HepG2 (cell line): ENCODE measurements at regions not wholly inside any gene's neighbourhood (a gene's known extent, or its start where the extent isn't known, plus 50 kb on each side); places are given as distances from the start of the nearest gene placed in this dataset.

ENCODE experiments used
- ATAC-seq: fragments of 200-7000 bp; cut with Tn5 transposase; 3 replicates; pipeline ENCODE4 v1.9.1; 2020; ENCODE audit warnings: mild to moderate bottlenecking, moderate library complexity
- BruUV-seq: library from RNA; stranded (reverse); fragments of 400-500 nt; replicated peaks from 2 replicates; lab custom pipeline; 2021; lab: Mats Ljungman, UMichigan
- CTCF ChIA-PET: fragments of 300-600 bp; formaldehyde crosslinking; extraction: SDS; loops from one replicate; lab custom pipeline; 2021; ENCODE audit warnings: low total read pairs, inconsistent platforms, low intra/inter-chr PET ratio; lab: Yijun Ruan, JAX
- POLR2A ChIA-PET: fragments of 350-600 bp; sonication (Branson Sonifier 250); formaldehyde crosslinking; loops from one replicate; lab custom pipeline; 2020; ENCODE audit warnings: antibody characterized with exemption, inconsistent platforms; lab: Yijun Ruan, JAX
- DNase-seq: peaks from one replicate; pipeline ENCODE4 v3.0.0-alpha.2; 2015; ENCODE audit warnings: low spot score
- FAIRE-seq: peaks from 3 replicates; lab custom pipeline; 2011; peaks lifted over from hg19 to GRCh38; lab: Jason Lieb, UNC
- H2AFZ ChIP-seq: one replicate; pipeline ENCODE4 v1.6.1; 2011; ENCODE audit warnings: low read length, inconsistent platforms
- H3K27ac ChIP-seq: fragments of 300-600 bp; 3 replicates; pipeline ENCODE4 v1.8.0; 2011; ENCODE audit warnings: mixed run types, mild to moderate bottlenecking, mixed read lengths, low read length, inconsistent platforms; ENCODE audit not compliant: insufficient read depth; ENCODE audit errors: extremely low read length
- H3K27me3 ChIP-seq, 2 experiments: fragments of 200-600 bp in 1 of 2; 2 replicates in 1 of 2; 3 replicates in 1 of 2; pipeline versions ENCODE4 v1.6.0 to v1.8.0; 2011; ENCODE audit warnings: low read length in 2 of 2, mild to moderate bottlenecking in 2 of 2, moderate library complexity in 2 of 2, inconsistent platforms in 1 of 2; ENCODE audit not compliant: insufficient read depth in 2 of 2, control insufficient read depth in 1 of 2
- H3K36me3 ChIP-seq, 2 experiments: fragments of 200-600 bp in 1 of 2; replicated peaks in 1 of 2; 2 replicates in 1 of 2; 3 replicates in 1 of 2; pipeline versions ENCODE4 v1.5.1 to v1.8.0; 2011; ENCODE audit warnings: low read length in 2 of 2, inconsistent platforms in 1 of 2; ENCODE audit not compliant: insufficient read depth in 2 of 2, control insufficient read depth in 1 of 2
- H3K4me1 ChIP-seq: 2 replicates; pipeline ENCODE4 v1.5.1; 2012; ENCODE audit warnings: low read length, inconsistent platforms; ENCODE audit not compliant: insufficient read depth
- H3K4me2 ChIP-seq: 2 replicates; pipeline ENCODE4 v1.6.0; 2011; ENCODE audit warnings: low read depth, low read length, inconsistent platforms
- H3K4me3 ChIP-seq, 3 experiments: fragments of 200-600 bp in 1 of 3; sonication (generic), shearing (Covaris generic) in 1 of 3; replicated peaks in 1 of 3; 2 replicates each; pipeline ENCODE4 v1.5.1; 2011 to 2016; ENCODE audit warnings: low read length in 3 of 3, inconsistent platforms in 2 of 3, low read depth in 2 of 3, mild to moderate bottlenecking in 2 of 3, control low read depth in 1 of 3, mixed read lengths in 1 of 3; ENCODE audit not compliant: insufficient read depth in 1 of 3
- H3K79me2 ChIP-seq: one replicate; pipeline ENCODE4 v1.6.1; 2011; ENCODE audit warnings: low read length, inconsistent platforms; ENCODE audit not compliant: insufficient read depth
- H3K9ac ChIP-seq: 2 replicates; pipeline ENCODE4 v1.6.0; 2011; ENCODE audit warnings: mild to moderate bottlenecking, low read depth, low read length, inconsistent platforms; ENCODE audit not compliant: insufficient read depth
- H3K9me3 ChIP-seq: 2 replicates; pipeline ENCODE4 v1.5.1; 2012; ENCODE audit warnings: mild to moderate bottlenecking, low read length
- H4K20me1 ChIP-seq: 2 replicates; pipeline ENCODE4 v1.6.0; 2011; ENCODE audit warnings: inconsistent platforms, mild to moderate bottlenecking, low read length, moderate library complexity; ENCODE audit not compliant: insufficient read depth
- MXD4 ChIP-seq: IDR thresholded peaks from 2 replicates; pipeline ENCODE4 v1.6.1; 2016; ENCODE audit warnings: mild to moderate bottlenecking, missing biosample characterization, missing genetic modification reagents
- SP1 ChIP-seq, 2 experiments: fragments of 450-650 bp in 1 of 2; sonication (generic) in 1 of 2; formaldehyde crosslinking in 1 of 2; IDR thresholded peaks; 2 replicates each; pipeline versions ENCODE4 v1.4.0 to v1.6.1; 2016 to 2020; ENCODE audit warnings: missing genetic modification reagents in 1 of 2
- ZFP36 ChIP-seq: fragments of 150-350 bp; IDR thresholded peaks from 2 replicates; pipeline ENCODE4 v1.6.1; 2018; ENCODE audit warnings: borderline replicate concordance, low read length, low read depth; ENCODE audit not compliant: partially characterized antibody
- ZMYM4 ChIP-seq: sonication (generic); formaldehyde crosslinking; IDR thresholded peaks from 2 replicates; pipeline ENCODE4 v1.8.1; 2023; ENCODE audit warnings: mild to moderate bottlenecking, missing genetic modification reagents
- ZNF720 ChIP-seq: sonication (generic); formaldehyde crosslinking; IDR thresholded peaks from 2 replicates; pipeline ENCODE4 v1.4.0; 2020; ENCODE audit warnings: missing genetic modification reagents
- WGBS: methylation state at CpG from one replicate; pipeline ENCODE4 v1.1.6; 2017; ENCODE audit warnings: low lambda C conversion rate; 5-methylcytosine and 5-hydroxymethylcytosine counted together
- in situ Hi-C: cut with HindIII; loops from 2 replicates; pipeline ENCODE4 v1.10.0; 2017; ENCODE audit warnings: low pct_unique_long_range_greater_than_20kb; ENCODE audit not compliant: extremely low pct_ligation_motif_present
- intact Hi-C: fragments of 100-400 bp; cut with micrococcal nuclease; formaldehyde crosslinking; loops from one replicate; pipeline ENCODE4 v1.10.0; 2022; ENCODE audit not compliant: unreplicated experiment
- TF ChIP-seq, protein P1 (sequence below), 2 experiments: sonication (generic) in 1 of 2; formaldehyde crosslinking in 1 of 2; IDR thresholded peaks; 2 replicates each; pipeline versions ENCODE4 v1.4.0 to v1.6.1; 2018 to 2020; ENCODE audit warnings: missing genetic modification reagents in 2 of 2, borderline replicate concordance in 1 of 2, low read depth in 1 of 2, mild to moderate bottlenecking in 1 of 2, missing biosample characterization in 1 of 2
- TF ChIP-seq, protein P2 (sequence below), 2 experiments: sonication (generic) in 1 of 2; formaldehyde crosslinking in 1 of 2; IDR thresholded peaks; 2 replicates each; pipeline versions ENCODE4 v1.4.0 to v1.6.1; 2016 to 2020; ENCODE audit warnings: borderline replicate concordance in 1 of 2, low read depth in 1 of 2, mild to moderate bottlenecking in 1 of 2, missing genetic modification reagents in 1 of 2
- TF ChIP-seq, protein P3 (sequence below): sonication (generic); formaldehyde crosslinking; IDR thresholded peaks from 2 replicates; pipeline ENCODE4 v1.4.0; 2020; ENCODE audit warnings: mild to moderate bottlenecking, low read depth, missing genetic modification reagents

DNA sequence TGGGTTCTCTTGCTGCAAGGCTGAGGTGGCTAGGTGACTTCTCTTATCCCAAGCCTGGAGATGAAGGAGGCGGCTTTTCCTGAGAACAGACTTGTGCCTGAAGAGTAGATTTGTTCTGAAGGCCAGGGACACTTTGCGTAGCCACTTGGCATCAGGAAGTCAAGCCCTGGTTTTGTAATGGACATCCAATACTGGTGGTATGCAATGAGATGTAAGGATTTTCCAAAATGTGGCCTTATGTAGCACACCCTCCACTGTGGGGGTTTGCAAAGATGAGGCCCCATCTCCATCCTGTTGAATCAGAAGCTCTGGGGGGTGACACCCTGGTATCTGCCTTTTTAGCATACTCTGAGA, 124.5 kb upstream of the IPO9 start:
- BruUV-seq: no TSS peak
- POLR2A ChIA-PET: no interaction called here
- CTCF ChIA-PET: interaction anchor here (1.3 to 3.6 kb wide), 3 partner anchors 89 to 174 kb away, joined by 4 to 28 read pairs (median 23); no protein-coding TSS in a partner anchor
- TF ChIP-seq, protein P1, sequence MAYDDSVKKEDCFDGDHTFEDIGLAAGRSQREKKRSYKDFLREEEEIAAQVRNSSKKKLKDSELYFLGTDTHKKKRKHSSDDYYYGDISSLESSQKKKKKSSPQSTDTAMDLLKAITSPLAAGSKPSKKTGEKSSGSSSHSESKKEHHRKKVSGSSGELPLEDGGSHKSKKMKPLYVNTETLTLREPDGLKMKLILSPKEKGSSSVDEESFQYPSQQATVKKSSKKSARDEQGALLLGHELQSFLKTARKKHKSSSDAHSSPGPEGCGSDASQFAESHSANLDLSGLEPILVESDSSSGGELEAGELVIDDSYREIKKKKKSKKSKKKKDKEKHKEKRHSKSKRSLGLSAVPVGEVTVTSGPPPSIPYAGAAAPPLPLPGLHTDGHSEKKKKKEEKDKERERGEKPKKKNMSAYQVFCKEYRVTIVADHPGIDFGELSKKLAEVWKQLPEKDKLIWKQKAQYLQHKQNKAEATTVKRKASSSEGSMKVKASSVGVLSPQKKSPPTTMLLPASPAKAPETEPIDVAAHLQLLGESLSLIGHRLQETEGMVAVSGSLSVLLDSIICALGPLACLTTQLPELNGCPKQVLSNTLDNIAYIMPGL (CRISPR knock-in tag; IDR thresholded peaks at IDR 0.05; ENCODE audit: borderline replicate concordance in 1 of 2, low read depth in 1 of 2): peak in 1 of 2 experiments; percentile 1; a peak in 1 of 4 replicates
- no peak for TF ChIP-seq ZMYM4
- TF ChIP-seq, all 625 proteins: peak for 1
- WGBS: 0% methylated on average over 1 of the region's 2 CpGs
- no peak for FAIRE-seq
- no peak for ATAC-seq
- Histone ChIP-seq H3K4me3 (no peak overlapping the region), H3K36me3 (no peaks in the 10 kb centered on the region), H3K4me1 (peaks cover 4% of the 10 kb centered on the region; the same call in 1 of the 2 replicates), H3K27ac (no peak overlapping the region), H2AFZ (no peak overlapping the region), H3K9ac (no peak overlapping the region), H3K9me3 (no peaks in the 10 kb centered on the region), H3K79me2 (no peaks in the 10 kb centered on the region), H3K4me2 (no peak overlapping the region), H4K20me1 (no peaks in the 10 kb centered on the region; the same call in 1 of the 2 replicates), H3K27me3 (peaks cover 4 to 11% of the 10 kb centered on the region in 2 experiments; a peak in 2 of 5 replicates)
- intact Hi-C loops (loop anchor here (1.0 kb wide), 2 partner anchors 145 to 174 kb away; no protein-coding TSS in a partner anchor), in situ Hi-C loops (no loop called here)
- no peak for DNase-seq

DNA sequence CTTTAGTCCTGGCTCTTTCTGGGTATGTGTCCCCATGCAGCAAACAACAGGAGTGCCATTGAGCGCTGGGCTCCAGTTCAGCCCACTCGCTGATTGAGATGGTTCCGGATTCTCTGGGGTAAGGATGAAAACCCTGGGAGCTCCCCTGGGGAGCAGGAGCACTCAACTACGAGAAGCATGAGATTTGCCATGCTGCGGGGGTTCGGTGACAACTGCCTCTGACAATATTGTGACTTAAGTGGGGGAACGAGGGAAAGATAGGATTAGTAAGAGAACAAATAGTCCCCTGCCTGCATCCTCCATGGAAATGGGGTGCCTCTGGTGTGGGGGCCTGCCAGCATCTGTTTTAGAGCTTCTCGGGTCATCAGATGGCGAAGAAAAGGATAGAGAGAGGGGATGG, 123.6 kb upstream of the IPO9 start:
- no peaks in the 10 kb centered on the region for H3K36me3 ChIP-seq
- FAIRE-seq (no peak), ATAC-seq (no peak), DNase-seq (no peak)
- CTCF ChIA-PET: interaction anchor here (3.6 kb wide), 1 partner anchor 175 kb away, joined by 23 read pairs; no protein-coding TSS in a partner anchor
- peaks cover 4 to 11% of the 10 kb centered on the region in 2 experiments; a peak in 2 of 5 replicates for H3K27me3 ChIP-seq
- H3K4me1 ChIP-seq: peaks cover 4% of the 10 kb centered on the region; the same call in 1 of the 2 replicates
- no peak overlapping the region for H3K4me2 ChIP-seq
- H3K4me3 ChIP-seq: no peak overlapping the region
- no peaks in the 10 kb centered on the region for H3K9me3 ChIP-seq
- intact Hi-C loops (no loop called here), in situ Hi-C loops (loop anchor here (5.0 kb wide), 2 partner anchors 82 to 148 kb away; no protein-coding TSS in a partner anchor)
- no peak overlapping the region for H3K27ac ChIP-seq
- WGBS: under 1% methylated on average over 9 of the region's 9 CpGs
- H3K79me2 ChIP-seq: no peaks in the 10 kb centered on the region
- H4K20me1 ChIP-seq: no peaks in the 10 kb centered on the region; the same call in 1 of the 2 replicates
- no peak overlapping the region for H2AFZ ChIP-seq
- no TSS peak for BruUV-seq
- H3K9ac ChIP-seq: no peak overlapping the region
- POLR2A ChIA-PET: no interaction called here
- TF ChIP-seq, protein P2, sequence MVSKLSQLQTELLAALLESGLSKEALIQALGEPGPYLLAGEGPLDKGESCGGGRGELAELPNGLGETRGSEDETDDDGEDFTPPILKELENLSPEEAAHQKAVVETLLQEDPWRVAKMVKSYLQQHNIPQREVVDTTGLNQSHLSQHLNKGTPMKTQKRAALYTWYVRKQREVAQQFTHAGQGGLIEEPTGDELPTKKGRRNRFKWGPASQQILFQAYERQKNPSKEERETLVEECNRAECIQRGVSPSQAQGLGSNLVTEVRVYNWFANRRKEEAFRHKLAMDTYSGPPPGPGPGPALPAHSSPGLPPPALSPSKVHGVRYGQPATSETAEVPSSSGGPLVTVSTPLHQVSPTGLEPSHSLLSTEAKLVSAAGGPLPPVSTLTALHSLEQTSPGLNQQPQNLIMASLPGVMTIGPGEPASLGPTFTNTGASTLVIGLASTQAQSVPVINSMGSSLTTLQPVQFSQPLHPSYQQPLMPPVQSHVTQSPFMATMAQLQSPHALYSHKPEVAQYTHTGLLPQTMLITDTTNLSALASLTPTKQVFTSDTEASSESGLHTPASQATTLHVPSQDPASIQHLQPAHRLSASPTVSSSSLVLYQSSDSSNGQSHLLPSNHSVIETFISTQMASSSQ (IDR thresholded peaks at IDR 0.05; ENCODE audit: low read depth): no peak
- TF ChIP-seq, protein P2 (CRISPR knock-in tag; IDR thresholded peaks at IDR 0.05; ENCODE audit: borderline replicate concordance): no peak
- TF ChIP-seq ZNF720: no peak
- no peak for TF ChIP-seq MXD4
- no peak for TF ChIP-seq SP1 (IDR thresholded peaks at IDR 0.05)
- TF ChIP-seq SP1 (CRISPR knock-in tag; IDR thresholded peaks at IDR 0.05): no peak
- TF ChIP-seq ZFP36: no peak
- TF ChIP-seq, protein P3, sequence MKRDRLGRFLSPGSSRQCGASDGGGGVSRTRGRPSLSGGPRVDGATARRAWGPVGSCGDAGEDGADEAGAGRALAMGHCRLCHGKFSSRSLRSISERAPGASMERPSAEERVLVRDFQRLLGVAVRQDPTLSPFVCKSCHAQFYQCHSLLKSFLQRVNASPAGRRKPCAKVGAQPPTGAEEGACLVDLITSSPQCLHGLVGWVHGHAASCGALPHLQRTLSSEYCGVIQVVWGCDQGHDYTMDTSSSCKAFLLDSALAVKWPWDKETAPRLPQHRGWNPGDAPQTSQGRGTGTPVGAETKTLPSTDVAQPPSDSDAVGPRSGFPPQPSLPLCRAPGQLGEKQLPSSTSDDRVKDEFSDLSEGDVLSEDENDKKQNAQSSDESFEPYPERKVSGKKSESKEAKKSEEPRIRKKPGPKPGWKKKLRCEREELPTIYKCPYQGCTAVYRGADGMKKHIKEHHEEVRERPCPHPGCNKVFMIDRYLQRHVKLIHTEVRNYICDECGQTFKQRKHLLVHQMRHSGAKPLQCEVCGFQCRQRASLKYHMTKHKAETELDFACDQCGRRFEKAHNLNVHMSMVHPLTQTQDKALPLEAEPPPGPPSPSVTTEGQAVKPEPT (CRISPR knock-in tag): no peak
